ENCODE measurements at regions not wholly inside any gene's neighbourhood (a gene's known extent, or its start where the extent isn't known, plus 50 kb on each side); places are given as distances from the start of the nearest gene placed in this dataset.
"Not testable (repeated sequence)": the region's sequence is repeated elsewhere in the genome, so short reads cannot be mapped to it uniquely, and the experiment has no call there.

- peaks cover 12% of the 10 kb centered on the region for H3K27me3 Mint-ChIP-seq (ENCODE audit: low read depth)
- TF ChIP-seq CTCF (IDR thresholded peaks at IDR 0.05; ENCODE audit: unreplicated experiment), result no peak
- H3K36me3 Mint-ChIP-seq, result no peaks in the 10 kb centered on the region
- no peak overlapping the region for H3K4me3 Mint-ChIP-seq
- peaks cover 16% of the 10 kb centered on the region for H3K4me1 Mint-ChIP-seq
- no peaks in the 10 kb centered on the region for H3K9me3 Mint-ChIP-seq
- DNase-seq (ENCODE audit: low spot score in 2 of 2, unreplicated experiment in 2 of 2), result no peak
- no peak overlapping the region for H3K27ac Mint-ChIP-seq
Observed at GRCh38 chr9:18063856-18064390, 410.0 kb upstream of the ADAMTSL1 start.

- H3K9me3 Mint-ChIP-seq; H3K36me3 Mint-ChIP-seq; H3K4me3 Mint-ChIP-seq; H3K27ac Mint-ChIP-seq; DNase-seq (ENCODE audit: low spot score in 2 of 2, unreplicated experiment in 2 of 2): not testable (repeated sequence)
- Mint-ChIP-seq H3K4me1 (peaks cover 11% of the 10 kb centered on the region), H3K27me3 (ENCODE audit: low read depth) (peaks cover 12% of the 10 kb centered on the region)
Observed at GRCh38 chr9:18066608-18067007, 407.3 kb upstream of the ADAMTSL1 start.

GRCh38 chr9:18067548-18068120 is 406.3 kb upstream of the ADAMTSL1 start:
- H3K36me3 Mint-ChIP-seq, result no peaks in the 10 kb centered on the region
- no peaks in the 10 kb centered on the region for H3K9me3 Mint-ChIP-seq
- no peak for TF ChIP-seq CTCF (IDR thresholded peaks at IDR 0.05; ENCODE audit: unreplicated experiment)
- H3K27me3 Mint-ChIP-seq (ENCODE audit: low read depth), result peaks cover 12% of the 10 kb centered on the region
- no peak overlapping the region for H3K4me3 Mint-ChIP-seq
- DNase-seq (ENCODE audit: low spot score in 2 of 2, unreplicated experiment in 2 of 2), result no peak
- peak overlapping the region; percentile 59 for H3K27ac Mint-ChIP-seq
- H3K4me1 Mint-ChIP-seq, result peaks cover 11% of the 10 kb centered on the region

GRCh38 chr9:18068900-18069299 is 405.1 kb upstream of the ADAMTSL1 start:
- Mint-ChIP-seq H3K4me1 (peaks cover 15% of the 10 kb centered on the region), H3K9me3 (no peaks in the 10 kb centered on the region), H3K27ac (no peak overlapping the region), H3K36me3 (no peaks in the 10 kb centered on the region), H3K27me3 (ENCODE audit: low read depth) (peaks cover 5% of the 10 kb centered on the region), H3K4me3 (no peak overlapping the region)
- DNase-seq (ENCODE audit: low spot score in 2 of 2, unreplicated experiment in 2 of 2), result no peak
- TF ChIP-seq CTCF (IDR thresholded peaks at IDR 0.05; ENCODE audit: unreplicated experiment), result no peak

- no peaks in the 10 kb centered on the region for H3K9me3 Mint-ChIP-seq
- no peak overlapping the region for H3K27ac Mint-ChIP-seq
- H3K27me3 Mint-ChIP-seq (ENCODE audit: low read depth), result peaks cover 4% of the 10 kb centered on the region
- H3K4me1 Mint-ChIP-seq, result peaks cover 17% of the 10 kb centered on the region
- no peak overlapping the region for H3K4me3 Mint-ChIP-seq
- no peaks in the 10 kb centered on the region for H3K36me3 Mint-ChIP-seq
- no peak for TF ChIP-seq CTCF (IDR thresholded peaks at IDR 0.05; ENCODE audit: unreplicated experiment)
- no peak for DNase-seq (ENCODE audit: low spot score in 2 of 2, unreplicated experiment in 2 of 2)
Observed at GRCh38 chr9:18071651-18072060, 402.3 kb upstream of the ADAMTSL1 start.

GRCh38 chr9:18073002-18073401 is 401.0 kb upstream of the ADAMTSL1 start:
- Mint-ChIP-seq H3K9me3 (no peaks in the 10 kb centered on the region), H3K4me3 (no peak overlapping the region), H3K36me3 (no peaks in the 10 kb centered on the region), H3K27me3 (ENCODE audit: low read depth) (peaks cover 16% of the 10 kb centered on the region), H3K27ac (no peak overlapping the region), H3K4me1 (peaks cover 7% of the 10 kb centered on the region)
- TF ChIP-seq CTCF (IDR thresholded peaks at IDR 0.05; ENCODE audit: unreplicated experiment), result no peak
- no peak for DNase-seq (ENCODE audit: low spot score in 2 of 2, unreplicated experiment in 2 of 2)

Data from mesothelial cell of epicardium (in vitro differentiated cells).